ENCODE measurements at regions not wholly inside any gene's neighbourhood (a gene's known extent, or its start where the extent isn't known, plus 50 kb on each side); places are given as distances from the start of the nearest gene placed in this dataset.

DNA sequence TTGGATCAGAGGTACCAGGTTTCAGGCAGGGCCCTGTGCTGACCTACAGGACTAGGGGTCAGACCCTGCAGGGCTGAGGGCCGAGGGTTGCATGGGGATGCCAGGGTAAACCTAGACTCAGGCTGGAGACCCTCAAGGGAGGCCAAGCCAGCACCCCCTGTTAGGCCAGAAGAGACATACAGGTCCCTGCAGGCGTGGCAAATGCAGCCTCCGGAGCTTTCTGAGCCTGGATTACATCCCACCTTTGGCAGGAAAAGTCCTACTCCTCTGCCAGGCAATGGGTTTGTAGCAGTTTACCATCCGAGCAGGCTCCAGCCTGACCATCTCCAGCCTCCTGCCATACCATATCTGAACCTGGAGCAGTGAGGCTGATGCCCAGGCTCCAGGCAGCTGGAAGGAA is 425.3 kb downstream of the NPHP4 start:
- no peak for TF ChIP-seq POLR2AphosphoS5 (IDR thresholded peaks at IDR 0.05)
- TF ChIP-seq, protein P1, sequence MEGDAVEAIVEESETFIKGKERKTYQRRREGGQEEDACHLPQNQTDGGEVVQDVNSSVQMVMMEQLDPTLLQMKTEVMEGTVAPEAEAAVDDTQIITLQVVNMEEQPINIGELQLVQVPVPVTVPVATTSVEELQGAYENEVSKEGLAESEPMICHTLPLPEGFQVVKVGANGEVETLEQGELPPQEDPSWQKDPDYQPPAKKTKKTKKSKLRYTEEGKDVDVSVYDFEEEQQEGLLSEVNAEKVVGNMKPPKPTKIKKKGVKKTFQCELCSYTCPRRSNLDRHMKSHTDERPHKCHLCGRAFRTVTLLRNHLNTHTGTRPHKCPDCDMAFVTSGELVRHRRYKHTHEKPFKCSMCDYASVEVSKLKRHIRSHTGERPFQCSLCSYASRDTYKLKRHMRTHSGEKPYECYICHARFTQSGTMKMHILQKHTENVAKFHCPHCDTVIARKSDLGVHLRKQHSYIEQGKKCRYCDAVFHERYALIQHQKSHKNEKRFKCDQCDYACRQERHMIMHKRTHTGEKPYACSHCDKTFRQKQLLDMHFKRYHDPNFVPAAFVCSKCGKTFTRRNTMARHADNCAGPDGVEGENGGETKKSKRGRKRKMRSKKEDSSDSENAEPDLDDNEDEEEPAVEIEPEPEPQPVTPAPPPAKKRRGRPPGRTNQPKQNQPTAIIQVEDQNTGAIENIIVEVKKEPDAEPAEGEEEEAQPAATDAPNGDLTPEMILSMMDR (IDR thresholded peaks at IDR 0.05) = no peak
- no peak for TF ChIP-seq POLR2A (IDR thresholded peaks at IDR 0.05)

Data from prostate gland (tissue), 2 donors.